HepG2 (cell line): ENCODE measurements at regions not wholly inside any gene's neighbourhood (a gene's known extent, or its start where the extent isn't known, plus 50 kb on each side); places are given as distances from the start of the nearest gene placed in this dataset.

Experiments
- HDAC2 ChIP-seq: sonication (generic); formaldehyde crosslinking; IDR thresholded peaks from 2 replicates; pipeline ENCODE4 v1.4.0; 2020; ENCODE audit warnings: missing genetic modification reagents
- MTA3 ChIP-seq: sonication (generic); formaldehyde crosslinking; IDR thresholded peaks from 2 replicates; pipeline ENCODE4 v1.4.0; 2020; ENCODE audit warnings: missing genetic modification reagents

- no peak for TF ChIP-seq HDAC2 (CRISPR knock-in tag)
- no peak for TF ChIP-seq MTA3 (CRISPR knock-in tag)
Measured at GRCh38 chr2:130261970-130262760, 63.9 kb upstream of the TUBA3E start.
